LNCaP clone FGC (cell line): ENCODE measurements at regions not wholly inside any gene's neighbourhood (a gene's known extent, or its start where the extent isn't known, plus 50 kb on each side); places are given as distances from the start of the nearest gene placed in this dataset.

ENCODE experiments used
- DNase-seq: peaks from one replicate; pipeline ENCODE4 v3.0.0-alpha.2; 2011; ENCODE audit warnings: low read depth
- H3K4me3 ChIP-seq: 2 replicates; pipeline ENCODE4 v1.5.1; 2011; ENCODE audit warnings: mild to moderate bottlenecking, low read depth, low read length, control low read depth
- TF ChIP-seq, protein P1 (sequence below): IDR thresholded peaks from 2 replicates; pipeline ENCODE4 v1.5.1; 2012; ENCODE audit warnings: mild to moderate bottlenecking; ENCODE audit not compliant: control insufficient read depth, insufficient read depth; ENCODE audit errors: extremely low read depth

DNA sequence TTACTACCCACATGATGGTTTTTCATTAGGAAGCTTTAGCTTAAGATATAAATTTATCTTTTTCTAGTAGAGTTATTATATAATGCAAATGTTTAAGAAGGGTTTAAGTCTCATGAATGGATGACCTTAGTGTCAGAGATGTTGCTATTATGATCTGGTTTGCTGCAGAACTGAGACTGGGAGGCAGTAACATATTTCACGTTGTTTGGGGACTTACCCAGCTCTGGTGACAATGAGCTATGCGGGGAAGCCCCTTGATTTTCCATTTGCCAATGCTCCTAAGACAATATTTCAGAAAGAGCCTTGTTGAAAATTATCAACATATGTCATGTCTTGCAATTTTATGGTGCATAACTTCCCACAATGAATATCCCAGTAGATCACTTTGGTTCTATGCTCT, 754.6 kb downstream of the REEP3 start:
- no peak overlapping the region for H3K4me3 ChIP-seq
- no peak for DNase-seq
- TF ChIP-seq, protein P1, sequence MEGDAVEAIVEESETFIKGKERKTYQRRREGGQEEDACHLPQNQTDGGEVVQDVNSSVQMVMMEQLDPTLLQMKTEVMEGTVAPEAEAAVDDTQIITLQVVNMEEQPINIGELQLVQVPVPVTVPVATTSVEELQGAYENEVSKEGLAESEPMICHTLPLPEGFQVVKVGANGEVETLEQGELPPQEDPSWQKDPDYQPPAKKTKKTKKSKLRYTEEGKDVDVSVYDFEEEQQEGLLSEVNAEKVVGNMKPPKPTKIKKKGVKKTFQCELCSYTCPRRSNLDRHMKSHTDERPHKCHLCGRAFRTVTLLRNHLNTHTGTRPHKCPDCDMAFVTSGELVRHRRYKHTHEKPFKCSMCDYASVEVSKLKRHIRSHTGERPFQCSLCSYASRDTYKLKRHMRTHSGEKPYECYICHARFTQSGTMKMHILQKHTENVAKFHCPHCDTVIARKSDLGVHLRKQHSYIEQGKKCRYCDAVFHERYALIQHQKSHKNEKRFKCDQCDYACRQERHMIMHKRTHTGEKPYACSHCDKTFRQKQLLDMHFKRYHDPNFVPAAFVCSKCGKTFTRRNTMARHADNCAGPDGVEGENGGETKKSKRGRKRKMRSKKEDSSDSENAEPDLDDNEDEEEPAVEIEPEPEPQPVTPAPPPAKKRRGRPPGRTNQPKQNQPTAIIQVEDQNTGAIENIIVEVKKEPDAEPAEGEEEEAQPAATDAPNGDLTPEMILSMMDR = no peak

DNA sequence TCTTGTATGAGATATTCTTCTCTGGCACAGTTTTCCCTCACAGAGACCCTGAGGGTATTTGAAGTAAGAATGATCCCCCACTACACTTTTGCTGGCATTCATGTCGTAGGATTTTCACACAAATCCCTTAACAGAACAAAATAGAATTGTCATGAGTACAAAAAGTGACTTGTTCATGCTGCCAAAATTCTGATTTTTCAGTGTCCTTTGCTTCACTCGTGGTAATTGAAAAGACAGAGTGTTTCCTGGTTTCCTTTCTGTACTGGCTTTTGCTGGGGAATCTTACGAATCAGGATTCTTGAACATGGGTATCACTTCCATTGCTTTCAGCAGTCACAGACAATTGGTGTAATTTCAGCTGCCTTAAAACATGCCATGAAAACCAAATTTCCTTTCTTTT, 756.3 kb downstream of the REEP3 start:
- DNase-seq = no peak
- no peak overlapping the region for H3K4me3 ChIP-seq
- TF ChIP-seq, protein P1 = no peak

GRCh38 chr10:64283621-64284020, 762.4 kb downstream of the REEP3 start:
- DNase-seq = no peak
- no peak overlapping the region for H3K4me3 ChIP-seq
- TF ChIP-seq, protein P1 = no peak

DNA sequence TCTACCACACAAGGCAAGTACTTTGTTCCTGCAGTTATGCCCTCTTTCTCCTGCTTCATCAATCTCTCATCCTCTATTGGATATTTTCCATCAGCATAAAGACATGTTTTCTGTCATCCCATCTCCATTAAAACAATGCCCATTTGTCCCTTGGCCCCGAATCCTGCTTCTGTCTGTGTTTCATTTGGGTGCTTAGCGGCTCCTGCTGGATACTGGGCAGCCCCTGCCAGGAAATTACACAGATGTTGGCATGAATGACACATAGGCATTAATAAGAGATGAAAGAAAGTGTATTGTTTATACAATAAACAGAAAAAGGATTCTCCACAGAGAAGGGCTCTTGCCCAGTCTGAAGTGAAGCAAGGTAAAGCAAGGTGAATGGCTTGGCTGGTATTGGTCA, 765.3 kb downstream of the REEP3 start:
- no peak for DNase-seq
- no peak overlapping the region for H3K4me3 ChIP-seq
- TF ChIP-seq, protein P1 = no peak

DNA sequence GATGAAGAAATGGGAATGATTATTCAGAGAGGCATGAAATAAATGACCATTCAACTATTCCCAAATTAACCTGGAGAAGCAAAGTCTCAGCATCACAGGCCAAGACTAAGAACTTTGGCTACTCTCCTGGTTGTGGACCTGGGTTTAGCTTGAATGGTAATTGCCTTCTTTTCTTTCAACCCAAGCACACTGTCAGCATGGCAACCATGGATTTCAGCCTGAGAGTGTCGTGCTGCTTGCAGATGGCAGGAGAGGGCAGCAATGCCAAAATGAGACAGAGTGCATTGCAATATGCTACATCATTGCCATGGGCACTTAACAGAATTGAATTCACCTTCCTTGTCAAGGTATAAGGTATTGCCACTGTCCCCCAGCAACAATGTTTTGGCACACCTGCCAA, 767.2 kb downstream of the REEP3 start:
- H3K4me3 ChIP-seq = no peak overlapping the region
- DNase-seq = no peak
- TF ChIP-seq, protein P1 = no peak

DNA sequence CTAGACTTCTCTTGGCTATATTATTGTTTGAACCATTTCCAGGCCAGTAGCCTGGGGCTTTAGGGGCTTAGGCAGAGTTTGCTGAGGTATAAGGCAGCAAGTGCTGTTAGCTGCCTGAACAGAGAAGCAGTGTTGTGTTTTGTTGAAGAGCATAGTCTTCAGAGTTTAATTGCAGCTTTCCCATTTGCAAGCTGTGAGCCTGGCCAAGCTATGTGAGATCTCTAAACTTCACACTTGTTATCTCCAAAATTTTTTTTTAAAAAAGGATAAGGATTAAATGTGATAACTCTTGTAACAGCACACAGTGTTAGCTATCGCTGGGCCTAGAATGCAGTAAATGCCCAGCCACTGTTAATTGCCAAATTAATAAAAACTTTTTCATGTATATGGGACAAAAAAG, 782.4 kb downstream of the REEP3 start:
- TF ChIP-seq, protein P1 = no peak
- H3K4me3 ChIP-seq = no peak overlapping the region
- no peak for DNase-seq

DNA sequence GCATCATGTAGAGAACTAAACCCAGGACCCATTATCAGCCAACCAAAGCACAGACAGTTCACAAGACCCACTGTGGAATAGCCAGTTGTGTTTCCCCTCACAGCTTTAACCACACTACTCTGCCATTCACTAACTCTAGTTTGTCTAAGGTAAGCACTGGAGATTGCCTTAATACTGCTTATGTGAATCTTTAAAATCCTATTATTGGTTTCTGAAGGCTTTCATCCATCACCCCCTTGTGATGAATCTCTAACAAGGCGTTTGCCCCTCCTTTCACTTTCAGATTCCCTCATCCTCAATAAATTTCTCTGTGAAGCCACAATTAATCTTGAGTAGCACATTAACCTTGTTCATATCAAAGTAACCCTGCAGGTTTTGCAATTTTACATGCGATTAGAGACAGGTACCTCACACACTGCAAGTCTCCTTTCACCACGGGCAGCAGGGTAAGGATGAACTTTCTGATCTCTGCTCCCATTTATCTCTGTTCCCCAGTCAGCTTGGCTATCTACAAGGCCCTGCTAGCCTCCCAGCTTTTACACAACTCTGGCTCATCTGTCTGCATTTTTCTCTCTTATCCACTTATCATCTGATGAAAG, 785.6 kb downstream of the REEP3 start:
- no peak overlapping the region for H3K4me3 ChIP-seq
- TF ChIP-seq, protein P1 = no peak
- no peak for DNase-seq
